Gastroesophageal sphincter (tissue), 3 donors: ENCODE measurements at regions not wholly inside any gene's neighbourhood (a gene's known extent, or its start where the extent isn't known, plus 50 kb on each side); places are given as distances from the start of the nearest gene placed in this dataset.

ENCODE experiments used
- CTCF ChIP-seq, 4 experiments: fragments of 200-600 bp in 2 of 4; fragments of 450-650 bp in 2 of 4; sonication (generic) in 1 of 4; IDR thresholded peaks; one replicate each; pipeline ENCODE4 v1.5.1; 2017 to 2019; ENCODE audit warnings: antibody characterized with exemption in 4 of 4, mild to moderate bottlenecking in 2 of 4, moderate library complexity in 2 of 4
- EP300 ChIP-seq: sonication (generic); formaldehyde crosslinking; IDR thresholded peaks from one replicate; pipeline ENCODE4 v1.6.1; 2017; ENCODE audit warnings: antibody characterized with exemption, mild to moderate bottlenecking
- POLR2A ChIP-seq, 2 donors: fragments of 450-650 bp; IDR thresholded peaks; one replicate each; pipeline ENCODE4 v1.6.1; 2017; ENCODE audit warnings: antibody characterized with exemption in 2 of 2, mild to moderate bottlenecking in 2 of 2, moderate library complexity in 1 of 2
- POLR2AphosphoS5 ChIP-seq: sonication (generic); formaldehyde crosslinking; IDR thresholded peaks from one replicate; pipeline ENCODE4 v1.6.1; 2017; ENCODE audit warnings: antibody characterized with exemption

DNA sequence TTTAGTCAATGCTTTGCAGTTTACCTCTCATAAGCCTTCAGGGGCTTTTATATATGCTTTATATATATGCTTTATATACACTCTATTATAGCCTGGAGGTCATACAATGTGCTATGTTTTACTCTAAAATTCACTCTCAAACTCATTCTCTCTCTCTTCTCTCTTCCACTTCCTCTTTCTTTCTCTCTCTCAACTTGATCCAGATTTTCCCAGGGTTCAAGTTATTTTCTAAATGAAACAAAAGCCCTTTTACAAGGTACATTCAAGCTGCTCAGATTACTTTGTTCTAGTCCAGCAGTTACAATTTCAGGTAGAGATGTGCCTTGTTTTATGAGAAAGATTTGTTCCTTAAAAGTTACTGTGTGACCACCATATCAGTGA is 79.6 kb upstream of the ACP3 start:
- TF ChIP-seq CTCF (IDR thresholded peaks at IDR 0.05) (no peak), POLR2AphosphoS5 (no peak), POLR2A (IDR thresholded peaks at IDR 0.05) (no peak), EP300 (no peak)
